HepG2 (cell line): ENCODE measurements at regions not wholly inside any gene's neighbourhood (a gene's known extent, or its start where the extent isn't known, plus 50 kb on each side); places are given as distances from the start of the nearest gene placed in this dataset.

Source experiments
- ATAC-seq: fragments of 200-7000 bp; cut with Tn5 transposase; 3 replicates; pipeline ENCODE4 v1.9.1; 2020; ENCODE audit warnings: mild to moderate bottlenecking, moderate library complexity
- BruUV-seq: library from RNA; stranded (reverse); fragments of 400-500 nt; replicated peaks from 2 replicates; lab custom pipeline; 2021; lab: Mats Ljungman, UMichigan
- CTCF ChIA-PET: fragments of 300-600 bp; formaldehyde crosslinking; extraction: SDS; loops from one replicate; lab custom pipeline; 2021; ENCODE audit warnings: low total read pairs, inconsistent platforms, low intra/inter-chr PET ratio; lab: Yijun Ruan, JAX
- POLR2A ChIA-PET: fragments of 350-600 bp; sonication (Branson Sonifier 250); formaldehyde crosslinking; loops from one replicate; lab custom pipeline; 2020; ENCODE audit warnings: antibody characterized with exemption, inconsistent platforms; lab: Yijun Ruan, JAX
- DNase-seq: peaks from one replicate; pipeline ENCODE4 v3.0.0-alpha.2; 2015; ENCODE audit warnings: low spot score
- FAIRE-seq: peaks from 3 replicates; lab custom pipeline; 2011; peaks lifted over from hg19 to GRCh38; lab: Jason Lieb, UNC
- H2AFZ ChIP-seq: one replicate; pipeline ENCODE4 v1.6.1; 2011; ENCODE audit warnings: low read length, inconsistent platforms
- H3K27ac ChIP-seq: fragments of 300-600 bp; 3 replicates; pipeline ENCODE4 v1.8.0; 2011; ENCODE audit warnings: mixed run types, mild to moderate bottlenecking, mixed read lengths, low read length, inconsistent platforms; ENCODE audit not compliant: insufficient read depth; ENCODE audit errors: extremely low read length
- H3K27me3 ChIP-seq, 2 experiments: fragments of 200-600 bp in 1 of 2; 2 replicates in 1 of 2; 3 replicates in 1 of 2; pipeline versions ENCODE4 v1.6.0 to v1.8.0; 2011; ENCODE audit warnings: low read length in 2 of 2, mild to moderate bottlenecking in 2 of 2, moderate library complexity in 2 of 2, inconsistent platforms in 1 of 2; ENCODE audit not compliant: insufficient read depth in 2 of 2, control insufficient read depth in 1 of 2
- H3K36me3 ChIP-seq, 2 experiments: fragments of 200-600 bp in 1 of 2; replicated peaks in 1 of 2; 2 replicates in 1 of 2; 3 replicates in 1 of 2; pipeline versions ENCODE4 v1.5.1 to v1.8.0; 2011; ENCODE audit warnings: low read length in 2 of 2, inconsistent platforms in 1 of 2; ENCODE audit not compliant: insufficient read depth in 2 of 2, control insufficient read depth in 1 of 2
- H3K4me1 ChIP-seq: 2 replicates; pipeline ENCODE4 v1.5.1; 2012; ENCODE audit warnings: low read length, inconsistent platforms; ENCODE audit not compliant: insufficient read depth
- H3K4me2 ChIP-seq: 2 replicates; pipeline ENCODE4 v1.6.0; 2011; ENCODE audit warnings: low read depth, low read length, inconsistent platforms
- H3K4me3 ChIP-seq, 3 experiments: fragments of 200-600 bp in 1 of 3; sonication (generic), shearing (Covaris generic) in 1 of 3; replicated peaks in 1 of 3; 2 replicates each; pipeline ENCODE4 v1.5.1; 2011 to 2016; ENCODE audit warnings: low read length in 3 of 3, inconsistent platforms in 2 of 3, low read depth in 2 of 3, mild to moderate bottlenecking in 2 of 3, control low read depth in 1 of 3, mixed read lengths in 1 of 3; ENCODE audit not compliant: insufficient read depth in 1 of 3
- H3K79me2 ChIP-seq: one replicate; pipeline ENCODE4 v1.6.1; 2011; ENCODE audit warnings: low read length, inconsistent platforms; ENCODE audit not compliant: insufficient read depth
- H3K9ac ChIP-seq: 2 replicates; pipeline ENCODE4 v1.6.0; 2011; ENCODE audit warnings: mild to moderate bottlenecking, low read depth, low read length, inconsistent platforms; ENCODE audit not compliant: insufficient read depth
- H3K9me3 ChIP-seq: 2 replicates; pipeline ENCODE4 v1.5.1; 2012; ENCODE audit warnings: mild to moderate bottlenecking, low read length
- H4K20me1 ChIP-seq: 2 replicates; pipeline ENCODE4 v1.6.0; 2011; ENCODE audit warnings: inconsistent platforms, mild to moderate bottlenecking, low read length, moderate library complexity; ENCODE audit not compliant: insufficient read depth
- AKAP8 ChIP-seq: sonication (generic); formaldehyde crosslinking; IDR thresholded peaks from 2 replicates; pipeline ENCODE4 v1.5.1; 2020; ENCODE audit warnings: mild to moderate bottlenecking, missing genetic modification reagents
- BCL6 ChIP-seq: IDR thresholded peaks from 2 replicates; pipeline ENCODE4 v1.6.1; 2016; ENCODE audit warnings: missing genetic modification reagents, missing compliant biosample characterization
- CEBPB ChIP-seq: IDR thresholded peaks from 2 replicates; pipeline ENCODE4 v1.6.1; 2011; ENCODE audit warnings: low read depth, low read length, improper control_type of control experiment, borderline replicate concordance
- CHCHD3 ChIP-seq: sonication (generic); formaldehyde crosslinking; IDR thresholded peaks from 2 replicates; pipeline ENCODE4 v1.8.0; 2022; ENCODE audit warnings: mild to moderate bottlenecking, missing genetic modification reagents, moderate library complexity
- IRF2 ChIP-seq: IDR thresholded peaks from 2 replicates; pipeline ENCODE4 v1.6.1; 2018; ENCODE audit warnings: missing genetic modification reagents, missing compliant biosample characterization
- MIXL1 ChIP-seq: IDR thresholded peaks from 2 replicates; pipeline ENCODE4 v1.6.1; 2016
- POLR2AphosphoS2 ChIP-seq: IDR thresholded peaks from 2 replicates; pipeline ENCODE4 v1.6.1; 2011; ENCODE audit warnings: low read depth, low read length, improper control_type of control experiment
- POLR2AphosphoS5 ChIP-seq: IDR thresholded peaks from 2 replicates; pipeline ENCODE4 v1.6.1; 2012; ENCODE audit warnings: low read depth, low read length
- ZMAT3 ChIP-seq: sonication (generic); formaldehyde crosslinking; conservative IDR thresholded peaks from 2 replicates; pipeline ENCODE4 v1.7.0; 2021; ENCODE audit warnings: missing genetic modification reagents
- ZNF225 ChIP-seq: sonication (generic); formaldehyde crosslinking; IDR thresholded peaks from 2 replicates; pipeline ENCODE4 v1.4.0; 2020; ENCODE audit warnings: mild to moderate bottlenecking, missing genetic modification reagents
- ZNF362 ChIP-seq: sonication (generic); formaldehyde crosslinking; IDR thresholded peaks from 2 replicates; pipeline ENCODE4 v1.4.0; 2020; ENCODE audit warnings: missing genetic modification reagents, mild to moderate bottlenecking, borderline replicate concordance
- ZNF800 ChIP-seq: sonication (generic); formaldehyde crosslinking; IDR thresholded peaks from 2 replicates; pipeline ENCODE4 v1.4.0; 2020; ENCODE audit warnings: missing genetic modification reagents
- WGBS: methylation state at CpG from one replicate; pipeline ENCODE4 v1.1.6; 2017; ENCODE audit warnings: low lambda C conversion rate; 5-methylcytosine and 5-hydroxymethylcytosine counted together
- in situ Hi-C: cut with HindIII; loops from 2 replicates; pipeline ENCODE4 v1.10.0; 2017; ENCODE audit warnings: low pct_unique_long_range_greater_than_20kb; ENCODE audit not compliant: extremely low pct_ligation_motif_present
- intact Hi-C: fragments of 100-400 bp; cut with micrococcal nuclease; formaldehyde crosslinking; loops from one replicate; pipeline ENCODE4 v1.10.0; 2022; ENCODE audit not compliant: unreplicated experiment

- no peak for TF ChIP-seq ZNF800
- TF ChIP-seq ZNF362: no peak
- TF ChIP-seq BCL6 (CRISPR knock-in tag): no peak
- TF ChIP-seq POLR2AphosphoS5: no peak
- TF ChIP-seq POLR2AphosphoS2: no peak
- TF ChIP-seq ZNF225 (CRISPR knock-in tag): no peak
- no peak for TF ChIP-seq CHCHD3 (CRISPR knock-in tag)
Measured at GRCh38 chr13:33742321-33742720, 75.6 kb upstream of the RFC3 start (continued).

- H2AFZ ChIP-seq: no peak overlapping the region
- TF ChIP-seq AKAP8 (CRISPR knock-in tag) (no peak), CEBPB (0 out of 2 replicates have a peak, but pooled peaks have one; percentile 18), ZMAT3 (CRISPR knock-in tag) (no peak), IRF2 (no peak), MIXL1 (no peak)
- TF ChIP-seq, all 625 proteins: peak for 1
- DNase-seq: peak; percentile 10
- ChIA-PET POLR2A (no interaction called here), CTCF (no interaction called here)
- Histone ChIP-seq H3K4me1 (no peaks in the 10 kb centered on the region), H3K4me3 (no peak overlapping the region), H3K4me2 (no peak overlapping the region; the same call in 1 of the 2 replicates), H3K9me3 (no peaks in the 10 kb centered on the region), H3K79me2 (no peaks in the 10 kb centered on the region), H3K9ac (no peak overlapping the region), H4K20me1 (no peaks in the 10 kb centered on the region), H3K27me3 (peaks cover 0 to 8% of the 10 kb centered on the region in 2 experiments; a peak in 2 of 5 replicates), H3K27ac (no peak overlapping the region), H3K36me3 (no peaks in the 10 kb centered on the region)
- BruUV-seq: no TSS peak
- WGBS: 29% methylated on average over 6 of the region's 6 CpGs
- intact Hi-C loops: no loop called here
- in situ Hi-C loops: no loop called here
- no peak for FAIRE-seq
- peak; percentile 52; the same call in 2 of the 3 replicates for ATAC-seq
Measured at GRCh38 chr13:33743438-33744368, 74.2 kb upstream of the RFC3 start.
